ENCODE measurements at regions not wholly inside any gene's neighbourhood (a gene's known extent, or its start where the extent isn't known, plus 50 kb on each side); places are given as distances from the start of the nearest gene placed in this dataset.

- TF ChIP-seq CTCF (IDR thresholded peaks at IDR 0.05; ENCODE audit: poor library complexity, severe bottlenecking) (peak; percentile 38), REST (IDR thresholded peaks at IDR 0.05; ENCODE audit: borderline replicate concordance) (no peak), EP300 (conservative IDR thresholded peaks at IDR 0.05; ENCODE audit: poor library complexity, severe bottlenecking) (no peak), SMC3 (conservative IDR thresholded peaks at IDR 0.05; ENCODE audit: poor library complexity) (peak; percentile 29), EZH2 (IDR thresholded peaks at IDR 0.05; ENCODE audit: borderline replicate concordance, insufficient read depth, low read length, poor library complexity, severe bottlenecking) (no peak)
These were observed 1941.6 kb upstream of the PRR20A start for GRCh38 chr13:55199134-55199533.
